ENCODE measurements at regions not wholly inside any gene's neighbourhood (a gene's known extent, or its start where the extent isn't known, plus 50 kb on each side); places are given as distances from the start of the nearest gene placed in this dataset.

- intact Hi-C loops (cut with DNase I): no loop called here
- no peak for ATAC-seq
- no peak for TF ChIP-seq CTCF (IDR thresholded peaks at IDR 0.05)
- no peaks in the 10 kb centered on the region for H3K4me1 ChIP-seq
- H3K9me3 ChIP-seq: peaks cover 0 to 11% of the 10 kb centered on the region in 2 donors
- DNase-seq: no peak
- no peaks in the 10 kb centered on the region for H3K36me3 ChIP-seq
- H3K27me3 ChIP-seq: peaks cover 0 to 6% of the 10 kb centered on the region in 2 donors
- no peak overlapping the region for H3K4me3 ChIP-seq
- no peak overlapping the region for H3K27ac ChIP-seq
Measured at GRCh38 chr17:73924114-73924908, 279.2 kb upstream of the RPL38 start.

GRCh38 chr17:73924909-73925186, 278.6 kb upstream of the RPL38 start:
- Histone ChIP-seq H3K4me3 (no peak overlapping the region), H3K4me1 (no peaks in the 10 kb centered on the region), H3K27me3 (peaks cover 0 to 6% of the 10 kb centered on the region in 2 donors), H3K36me3 (no peaks in the 10 kb centered on the region), H3K27ac (no peak overlapping the region), H3K9me3 (peaks cover 0 to 11% of the 10 kb centered on the region in 2 donors)
- no peak for TF ChIP-seq CTCF (IDR thresholded peaks at IDR 0.05)
- DNase-seq (no peak), ATAC-seq (no peak)
- intact Hi-C loops (cut with DNase I): no loop called here

- ATAC-seq: no peak
- TF ChIP-seq CTCF (IDR thresholded peaks at IDR 0.05): no peak
- intact Hi-C loops (cut with DNase I): no loop called here
Measured at GRCh38 chr17:73929860-73930430, 273.5 kb upstream of the RPL38 start.

GRCh38 chr17:73932216-73932749, 271.2 kb upstream of the RPL38 start:
- peaks cover 0 to 8% of the 10 kb centered on the region in 2 donors for H3K27me3 ChIP-seq
- no peaks in the 10 kb centered on the region for H3K4me1 ChIP-seq
- H3K4me3 ChIP-seq: no peak overlapping the region
- intact Hi-C loops (cut with DNase I): no loop called here
- ATAC-seq (no peak), DNase-seq (no peak)
- no peak overlapping the region for H3K27ac ChIP-seq
- no peak for TF ChIP-seq CTCF (IDR thresholded peaks at IDR 0.05)
- H3K36me3 ChIP-seq: no peaks in the 10 kb centered on the region
- H3K9me3 ChIP-seq: peaks cover 0 to 3% of the 10 kb centered on the region in 2 donors

More at GRCh38 chr17:73929860-73930430, 273.5 kb upstream of the RPL38 start:
- Histone ChIP-seq H3K27me3 (peaks cover 0 to 8% of the 10 kb centered on the region in 2 donors), H3K27ac (no peak overlapping the region), H3K4me3 (no peak overlapping the region), H3K4me1 (no peaks in the 10 kb centered on the region), H3K9me3 (peaks cover 0 to 3% of the 10 kb centered on the region in 2 donors), H3K36me3 (no peaks in the 10 kb centered on the region)
- DNase-seq: no peak

- TF ChIP-seq CTCF (IDR thresholded peaks at IDR 0.05): no peak
- no peaks in the 10 kb centered on the region for H3K36me3 ChIP-seq
Measured at GRCh38 chr17:73933164-73933766, 270.2 kb upstream of the RPL38 start.

More at GRCh38 chr17:73933164-73933766, 270.2 kb upstream of the RPL38 start:
- no peak overlapping the region for H3K4me3 ChIP-seq
- H3K27ac ChIP-seq: no peak overlapping the region
- H3K4me1 ChIP-seq: no peaks in the 10 kb centered on the region
- ATAC-seq (no peak), DNase-seq (no peak)
- intact Hi-C loops (cut with DNase I): no loop called here
- peaks cover 0 to 8% of the 10 kb centered on the region in 2 donors for H3K27me3 ChIP-seq
- no peaks in the 10 kb centered on the region for H3K9me3 ChIP-seq

Measured in left lung (tissue), 4 donors.